Stimulated activated CD4-positive, alpha-beta T cell treated with anti-CD3 and anti-CD28 coated beads, Interleukin-4, amount 100 ng/mL, for 4 hours (primary cell): ENCODE measurements at regions not wholly inside any gene's neighbourhood (a gene's known extent, or its start where the extent isn't known, plus 50 kb on each side); places are given as distances from the start of the nearest gene placed in this dataset.
"Not testable (repeated sequence)": the region's sequence is repeated elsewhere in the genome, so short reads cannot be mapped to it uniquely, and the experiment has no call there.

Experiments used
- DNase-seq, 2 experiments: peaks; one replicate each; pipeline ENCODE4 v3.0.0-alpha.2; 2020

GRCh38 chr6:141203902-141204575 is 928.7 kb upstream of the GJE1 start:
- DNase-seq: no peak

GRCh38 chr6:141202626-141203025 is 930.1 kb upstream of the GJE1 start:
- DNase-seq: no peak

GRCh38 chr6:141199074-141199473 is 933.7 kb upstream of the GJE1 start:
- no peak for DNase-seq

- no peak for DNase-seq
Measured at GRCh38 chr6:141195251-141195832, 937.4 kb upstream of the GJE1 start.

- no peak for DNase-seq
Measured at GRCh38 chr6:141183368-141183767, 949.4 kb upstream of the GJE1 start.

GRCh38 chr6:141175458-141175857 is 957.3 kb upstream of the GJE1 start:
- DNase-seq: not testable (repeated sequence)

GRCh38 chr6:141174932-141175331 is 957.8 kb upstream of the GJE1 start:
- DNase-seq: no peak

- DNase-seq: no peak
Measured at GRCh38 chr6:141173529-141173928, 959.2 kb upstream of the GJE1 start.

GRCh38 chr6:141169419-141169818 is 963.3 kb upstream of the GJE1 start:
- DNase-seq: no peak

GRCh38 chr6:141167945-141168344 is 964.8 kb upstream of the GJE1 start:
- no peak for DNase-seq

- no peak for DNase-seq
Measured at GRCh38 chr6:141165002-141165665, 967.6 kb upstream of the GJE1 start.

GRCh38 chr6:141164042-141164743 is 968.5 kb upstream of the GJE1 start:
- no peak for DNase-seq

GRCh38 chr6:141163107-141163506 is 969.6 kb upstream of the GJE1 start:
- no peak for DNase-seq

- no peak for DNase-seq
Measured at GRCh38 chr6:141158740-141159139, 974.0 kb upstream of the GJE1 start.

- DNase-seq: peak in 1 of 2 experiments; percentile 7
Measured at GRCh38 chr6:141153563-141153962, 979.2 kb upstream of the GJE1 start.

- DNase-seq: no peak
Measured at GRCh38 chr6:141152951-141153350, 979.8 kb upstream of the GJE1 start.

- DNase-seq: no peak
Measured at GRCh38 chr6:141151710-141152417, 980.9 kb upstream of the GJE1 start.

- DNase-seq: no peak
Measured at GRCh38 chr6:141141870-141142269, 990.9 kb upstream of the GJE1 start.

- DNase-seq: no peak
Measured at GRCh38 chr6:141140905-141141304, 991.8 kb upstream of the GJE1 start.

GRCh38 chr6:141139461-141139860 is 993.3 kb upstream of the GJE1 start:
- no peak for DNase-seq

- DNase-seq: no peak
Measured at GRCh38 chr6:141134723-141135122, 998.0 kb upstream of the GJE1 start.

- no peak for DNase-seq
Measured at GRCh38 chr6:141133836-141134235, 998.9 kb upstream of the GJE1 start.

GRCh38 chr6:141133346-141133745 is 999.4 kb upstream of the GJE1 start:
- no peak for DNase-seq
